HG03558 (cell line): ENCODE measurements at regions not wholly inside any gene's neighbourhood (a gene's known extent, or its start where the extent isn't known, plus 50 kb on each side); places are given as distances from the start of the nearest gene placed in this dataset.

Experiments used
- ATAC-seq: cut with Tn5 transposase; IDR thresholded peaks from one replicate; pipeline ENCODE4 v1.9.1; 2021; ENCODE audit warnings: moderate number of reproducible peaks; ENCODE audit not compliant: unreplicated experiment; ENCODE audit errors: extremely low read depth

- no peak for ATAC-seq
Observed at GRCh38 chr1:181142096-181142958, 53.8 kb downstream of the IER5 start.

DNA sequence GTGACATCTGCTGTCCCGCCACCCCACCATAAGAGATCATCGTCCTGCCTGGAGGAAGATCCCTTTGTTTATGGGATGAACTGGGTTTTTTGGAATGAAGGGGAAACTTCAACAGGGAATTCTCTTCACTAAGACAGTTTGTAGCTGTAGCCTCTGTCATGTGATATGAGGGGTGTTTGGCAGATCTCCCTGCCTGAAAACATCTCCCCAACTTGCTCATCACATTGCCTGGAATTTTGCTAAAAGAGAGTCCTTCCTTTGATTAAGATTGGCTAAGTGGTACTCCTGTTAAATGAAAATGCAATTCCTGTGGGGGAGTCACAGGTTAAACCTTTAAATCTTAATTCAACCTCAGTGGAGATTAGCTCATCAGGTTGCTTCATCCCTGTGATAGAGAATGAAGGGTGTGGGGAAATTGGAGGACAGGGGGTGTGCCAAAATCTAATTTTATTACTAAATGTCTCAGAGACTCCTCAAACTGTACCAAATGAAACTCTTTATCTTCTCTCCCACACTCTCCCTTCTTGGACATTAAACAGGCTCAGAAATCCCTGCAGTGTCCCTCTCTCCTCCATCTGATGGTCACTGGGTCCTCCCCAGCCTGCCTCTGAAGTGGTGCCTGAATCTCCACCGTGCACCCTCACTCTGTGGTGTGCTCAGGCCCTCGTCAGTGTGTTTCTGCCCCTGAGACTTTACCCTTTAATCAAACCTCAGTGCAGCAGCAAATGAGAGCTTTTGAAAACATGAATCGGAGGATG, 54.8 kb downstream of the IER5 start:
- no peak for ATAC-seq

DNA sequence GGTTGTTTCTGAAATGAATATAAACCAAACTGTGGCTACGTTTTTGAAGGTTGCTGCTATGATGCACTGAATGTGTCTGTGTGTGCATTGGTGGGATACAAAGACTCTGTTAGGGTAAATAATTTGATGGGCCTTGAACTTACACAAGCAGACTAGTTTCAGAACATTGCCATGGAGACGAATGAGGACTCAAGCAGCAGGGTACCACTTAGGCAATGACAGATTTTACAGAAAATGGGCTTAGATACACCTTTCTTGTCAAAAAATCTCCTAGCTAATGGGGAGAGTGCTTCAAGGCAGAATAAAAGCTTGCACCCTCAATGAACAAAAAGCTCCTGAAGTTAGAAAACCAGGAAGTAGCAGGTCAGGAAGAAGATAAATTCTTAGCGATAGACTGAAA, 55.7 kb downstream of the IER5 start:
- no peak for ATAC-seq

- ATAC-seq: no peak
Observed at GRCh38 chr1:181148636-181149035, 60.1 kb downstream of the IER5 start.

DNA sequence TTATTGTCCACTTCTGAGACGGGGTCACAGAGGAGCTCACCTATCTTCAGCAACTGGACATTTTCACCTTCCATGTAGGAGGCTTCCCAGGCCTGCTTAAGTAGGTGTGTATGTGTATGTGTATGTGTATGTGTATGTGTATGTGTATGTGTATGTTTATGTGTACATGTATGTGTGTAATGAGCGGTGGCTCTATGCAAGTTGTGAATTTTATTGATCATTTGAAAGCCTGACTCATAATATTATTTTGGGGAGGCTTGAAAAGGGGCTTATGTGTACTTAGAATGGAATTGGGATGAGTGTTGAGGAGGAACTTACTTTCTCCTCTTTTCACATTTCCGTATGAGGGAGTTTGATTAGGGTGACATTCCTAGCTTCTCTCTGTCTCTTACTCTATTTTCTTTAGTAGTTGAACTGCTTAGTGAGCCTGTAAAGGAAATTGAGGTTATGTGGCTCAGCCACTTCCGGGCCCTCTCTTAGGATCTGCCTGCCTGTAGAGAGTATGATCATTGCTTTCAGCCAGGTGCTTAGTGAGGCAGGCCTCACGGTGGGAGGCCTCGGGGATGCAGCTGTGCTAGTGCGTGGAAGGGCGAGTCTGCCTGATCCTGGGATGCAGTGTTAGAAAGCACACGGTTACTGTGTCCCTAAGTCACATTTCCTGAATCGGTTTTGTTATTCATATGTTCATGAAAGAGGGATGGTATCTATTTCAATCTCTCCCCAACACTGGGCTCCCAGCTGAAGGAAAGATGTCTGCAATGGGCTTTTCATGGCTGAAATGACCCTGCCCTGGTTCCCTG, 61.0 kb downstream of the IER5 start:
- peak; percentile 66 for ATAC-seq

DNA sequence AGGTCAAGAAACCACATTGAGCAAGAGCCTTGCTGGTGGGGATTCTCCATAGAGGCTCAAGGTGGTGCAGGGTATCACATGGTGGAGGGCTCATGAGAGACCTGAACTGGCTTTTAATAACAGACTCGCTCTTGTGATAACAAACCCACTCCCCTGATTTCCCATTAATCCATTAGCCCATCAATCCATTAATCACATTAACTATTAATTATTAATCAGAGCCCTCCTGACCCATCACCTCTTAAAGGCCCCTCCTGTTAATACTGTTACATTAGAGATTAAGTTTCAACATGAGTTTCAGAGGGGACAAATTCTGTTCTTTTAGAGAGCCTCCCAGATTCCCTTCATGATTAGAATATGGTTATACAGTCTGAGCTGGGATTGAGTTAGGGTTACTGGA, 61.8 kb downstream of the IER5 start:
- no peak for ATAC-seq

DNA sequence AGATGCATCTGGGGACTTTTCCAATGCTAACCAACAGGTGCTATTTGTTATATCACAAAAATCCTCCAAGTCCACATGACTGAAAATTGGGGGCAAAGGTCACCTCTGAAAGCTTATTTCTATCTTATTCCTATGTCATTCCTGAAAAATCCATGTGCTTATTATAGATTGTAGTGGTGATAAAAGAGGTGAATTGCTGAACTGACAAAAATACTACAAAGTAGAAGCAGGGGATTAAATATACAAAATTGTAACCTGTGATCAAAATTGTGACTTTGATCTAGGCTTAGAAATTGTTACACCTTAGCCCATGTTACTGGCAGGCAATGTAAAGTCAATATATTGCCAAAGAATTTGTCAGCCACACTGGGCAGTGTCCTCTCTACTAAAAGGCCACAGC, 62.3 kb downstream of the IER5 start:
- no peak for ATAC-seq

GRCh38 chr1:181151378-181152326, 63.2 kb downstream of the IER5 start:
- ATAC-seq: no peak

DNA sequence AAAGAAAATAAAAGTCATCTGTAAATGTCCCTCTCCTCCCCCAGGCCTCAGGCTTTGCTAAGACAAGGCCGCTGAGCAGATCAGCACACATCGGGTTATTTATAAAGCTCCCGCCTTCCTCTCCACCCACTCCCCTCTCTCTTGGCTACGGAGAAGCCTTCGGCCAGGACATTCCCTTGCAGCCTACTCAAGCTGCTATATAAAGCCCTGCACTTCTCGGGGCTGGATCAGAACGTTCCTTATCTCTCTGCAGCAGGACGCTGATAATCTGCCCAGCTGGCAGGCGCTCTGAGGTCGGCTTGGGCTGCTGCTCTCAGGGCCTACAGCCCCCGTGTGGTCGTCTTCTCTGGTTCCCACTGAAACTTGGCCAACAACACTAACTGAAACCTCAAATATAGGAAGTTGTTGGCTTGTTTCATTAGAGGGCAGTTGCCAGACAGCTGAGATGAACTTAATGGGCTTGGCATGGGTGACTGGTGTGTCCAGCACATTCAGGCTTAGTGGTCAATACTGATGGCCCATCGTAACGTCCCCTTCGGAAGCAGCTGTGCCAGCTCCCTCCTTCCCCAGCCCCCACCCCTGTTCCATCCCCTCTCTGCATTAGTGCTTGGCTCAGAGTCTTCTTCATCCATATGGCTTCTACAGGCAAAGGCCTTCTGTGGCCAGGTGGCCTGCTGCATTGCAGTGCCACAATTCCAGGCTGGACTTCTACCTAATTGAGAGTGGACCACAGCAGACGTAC, 64.6 kb downstream of the IER5 start:
- ATAC-seq: peak; percentile 38

GRCh38 chr1:181153634-181153961, 65.1 kb downstream of the IER5 start:
- ATAC-seq: no peak

GRCh38 chr1:181155339-181155738, 66.8 kb downstream of the IER5 start:
- no peak for ATAC-seq

- ATAC-seq: no peak
Observed at GRCh38 chr1:181159451-181160140, 71.1 kb downstream of the IER5 start.

GRCh38 chr1:181160322-181160721, 71.8 kb downstream of the IER5 start:
- ATAC-seq: no peak

GRCh38 chr1:181160998-181161870, 72.7 kb downstream of the IER5 start:
- ATAC-seq: no peak

GRCh38 chr1:181163662-181164061, 75.2 kb downstream of the IER5 start:
- ATAC-seq: no peak

DNA sequence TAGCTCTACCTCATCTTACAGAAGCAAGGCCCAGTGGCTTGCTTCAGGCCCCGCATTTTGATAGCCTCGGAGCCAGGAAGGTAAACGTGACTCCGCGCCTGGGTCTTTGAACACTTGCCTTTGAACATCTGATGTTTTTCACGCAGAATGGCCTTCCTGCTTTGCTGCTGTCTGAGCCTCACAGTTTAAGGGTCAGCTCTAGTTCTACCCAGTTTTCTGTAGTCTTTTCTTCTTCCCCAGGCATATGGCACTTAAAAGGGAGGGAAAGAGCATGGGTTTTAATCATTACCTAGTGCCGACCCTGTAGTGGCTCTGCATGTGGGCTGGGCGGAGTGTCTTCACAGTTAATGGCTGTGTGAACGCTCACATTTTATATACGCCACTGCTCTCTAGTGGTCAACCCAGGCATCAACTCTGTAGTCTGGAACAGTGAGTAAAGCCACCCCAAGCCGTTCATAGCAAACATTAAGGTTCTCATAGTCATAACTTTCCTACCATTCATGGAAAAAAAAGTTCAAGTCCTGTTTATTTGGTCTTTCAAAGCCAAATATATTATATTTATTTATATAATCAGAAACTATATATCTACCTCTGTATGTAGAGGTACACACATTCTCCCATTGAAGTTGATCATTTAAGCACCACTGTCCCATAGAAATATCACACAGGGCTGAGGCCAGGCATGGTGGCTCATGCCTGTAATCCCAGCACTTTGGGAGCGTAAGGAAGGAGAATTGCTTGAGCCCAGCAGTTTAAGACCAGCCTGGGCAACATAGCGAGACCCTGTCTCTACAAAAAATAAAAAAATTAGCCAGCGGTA, 78.1 kb downstream of the IER5 start:
- ATAC-seq: peak; percentile 73
